ENCODE measurements at regions not wholly inside any gene's neighbourhood (a gene's known extent, or its start where the extent isn't known, plus 50 kb on each side); places are given as distances from the start of the nearest gene placed in this dataset.

GRCh38 chrX:63993936-63994335, 208.9 kb upstream of the ARHGEF9 start:
- no peak for DNase-seq (ENCODE audit: low read depth)

- DNase-seq (ENCODE audit: low read depth) = no peak
Observed at GRCh38 chrX:63985906-63986305, 200.9 kb upstream of the ARHGEF9 start.

- no peak for DNase-seq (ENCODE audit: low read depth)
Observed at GRCh38 chrX:63979480-63979879, 194.5 kb upstream of the ARHGEF9 start.

DNA sequence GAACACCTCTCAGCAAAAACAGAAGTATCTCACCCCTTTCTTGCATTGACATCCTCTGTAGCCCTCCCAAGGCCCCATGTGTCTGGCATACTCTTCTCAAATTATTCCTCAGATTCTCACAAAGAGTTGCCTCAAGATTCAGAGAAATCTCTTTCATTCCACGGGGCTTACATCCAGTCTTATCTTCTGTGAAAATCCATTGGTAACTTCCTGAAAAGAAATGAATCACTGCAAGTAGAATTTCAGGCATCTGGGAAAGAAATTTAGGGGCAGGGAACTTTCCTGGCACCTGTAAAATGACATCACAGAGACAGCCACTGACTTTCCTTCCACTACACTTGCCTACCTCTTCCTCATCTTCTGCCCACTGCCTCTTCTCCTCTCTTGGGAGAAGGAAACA, 182.5 kb upstream of the ARHGEF9 start:
- DNase-seq (ENCODE audit: low read depth) = peak; percentile 0

DNA sequence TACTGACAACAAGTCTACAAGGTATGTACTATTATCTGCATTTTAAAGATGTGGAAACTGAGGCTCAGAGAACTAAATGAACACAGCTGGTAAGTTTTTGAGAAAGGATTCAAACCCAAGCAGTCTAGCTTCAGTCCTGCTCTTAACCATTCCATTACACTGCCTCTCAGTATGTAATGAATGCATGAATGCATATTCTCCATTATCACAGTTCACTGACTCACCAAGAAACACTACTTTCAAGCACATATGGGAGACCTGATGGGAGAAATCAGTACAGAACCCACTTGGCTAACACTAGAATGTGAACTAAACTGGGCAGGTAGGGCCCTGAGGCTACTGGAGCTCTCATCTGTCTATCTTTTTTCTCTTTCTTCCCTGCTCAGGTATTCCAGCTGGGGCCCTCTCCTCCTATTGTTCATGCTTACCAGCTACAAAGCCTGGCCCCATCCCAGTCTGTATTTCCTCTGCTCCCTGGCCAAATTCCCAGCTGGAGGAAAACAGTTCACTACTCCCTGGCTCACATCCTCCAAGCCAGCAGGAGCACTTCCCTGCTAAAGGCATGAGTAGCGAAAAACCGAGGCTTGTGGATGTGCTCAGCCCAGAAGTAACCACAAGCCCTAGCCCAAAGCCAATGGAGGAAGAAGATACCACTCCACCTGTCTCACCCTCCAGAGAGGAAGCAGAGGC, 178.2 kb upstream of the ARHGEF9 start:
- DNase-seq (ENCODE audit: low read depth) = no peak

- no peak for DNase-seq (ENCODE audit: low read depth)
Observed at GRCh38 chrX:63961964-63962363, 176.9 kb upstream of the ARHGEF9 start.

DNA sequence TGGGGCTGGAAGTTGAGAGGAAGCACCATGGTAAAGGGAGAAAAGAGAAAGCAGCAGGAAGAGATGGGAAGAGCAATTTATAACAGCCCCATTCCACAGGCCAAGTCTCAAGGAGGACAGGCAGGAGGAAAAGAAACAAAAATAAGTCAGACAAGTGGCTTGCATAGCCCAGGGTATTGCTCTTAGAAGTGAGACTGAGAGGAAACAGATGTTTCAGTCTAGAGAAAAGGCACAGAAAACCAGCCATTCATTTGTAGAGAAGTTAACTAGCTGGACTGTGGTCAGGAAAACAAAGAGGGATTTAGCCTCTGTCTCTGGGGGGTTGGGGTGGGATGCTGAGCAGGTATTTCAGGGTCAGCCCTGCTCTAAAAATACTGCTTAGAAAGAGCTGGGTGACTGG, 175.0 kb upstream of the ARHGEF9 start:
- no peak for DNase-seq (ENCODE audit: low read depth)

GRCh38 chrX:63958134-63958865, 173.3 kb upstream of the ARHGEF9 start:
- no peak for DNase-seq (ENCODE audit: low read depth)

DNA sequence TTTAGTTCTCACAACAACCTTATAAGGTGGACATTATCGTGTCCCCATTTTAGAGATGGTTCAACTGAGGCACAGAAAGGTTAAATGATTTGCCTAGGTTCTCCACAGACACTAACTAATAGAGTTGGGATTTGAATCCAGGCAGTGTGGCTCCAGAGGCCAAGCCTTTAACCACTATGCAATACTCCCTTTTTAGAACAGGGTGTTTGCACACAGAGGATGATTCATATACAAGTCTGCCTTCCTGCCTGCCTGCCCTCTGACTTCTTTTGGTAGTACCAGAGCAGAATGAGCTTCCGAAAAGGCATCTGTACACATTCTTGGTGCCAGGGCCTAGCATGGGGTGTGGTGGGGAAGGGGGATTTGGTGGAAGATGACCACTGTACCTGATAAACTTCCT, 150.8 kb upstream of the ARHGEF9 start:
- DNase-seq (ENCODE audit: low read depth) = no peak

DNA sequence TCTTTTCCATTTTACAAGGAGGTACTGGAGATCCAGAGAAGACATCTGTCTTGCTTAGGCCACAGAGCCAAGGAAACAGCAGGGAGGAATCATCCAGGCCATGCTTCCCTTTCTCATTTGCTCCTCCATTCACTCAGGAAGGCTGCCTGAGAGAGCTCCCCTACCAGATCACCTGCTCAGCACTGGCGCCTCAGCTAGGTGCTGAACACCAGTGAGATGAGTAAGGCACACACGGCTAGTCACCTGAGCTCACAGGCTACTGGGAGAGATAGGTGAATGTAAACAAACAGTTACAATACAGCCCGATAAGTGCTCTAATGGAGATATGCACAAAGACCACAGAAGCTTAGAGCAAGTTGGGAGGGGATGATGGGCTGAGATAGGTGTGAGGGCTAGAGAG, 149.8 kb upstream of the ARHGEF9 start:
- DNase-seq (ENCODE audit: low read depth) = no peak

DNA sequence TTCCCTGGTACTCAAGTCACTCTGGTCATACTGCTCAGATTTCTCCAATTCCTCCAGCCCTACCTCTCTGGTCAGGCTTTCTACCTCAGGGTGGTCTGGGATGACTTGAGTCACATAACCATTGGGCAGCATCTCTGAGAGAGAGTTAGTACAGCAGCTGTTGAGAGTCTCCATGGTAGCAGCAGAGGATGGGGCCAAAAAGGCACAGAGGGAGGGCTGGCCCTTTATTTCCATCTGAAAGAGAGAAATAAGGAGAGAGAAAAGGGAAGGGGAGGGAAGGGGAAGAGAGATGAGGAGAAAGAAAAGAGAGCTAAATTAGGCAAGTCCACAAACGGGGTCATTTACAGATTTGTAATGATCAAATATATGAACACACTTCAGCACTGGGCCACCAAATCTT, 149.1 kb upstream of the ARHGEF9 start:
- no peak for DNase-seq (ENCODE audit: low read depth)

DNA sequence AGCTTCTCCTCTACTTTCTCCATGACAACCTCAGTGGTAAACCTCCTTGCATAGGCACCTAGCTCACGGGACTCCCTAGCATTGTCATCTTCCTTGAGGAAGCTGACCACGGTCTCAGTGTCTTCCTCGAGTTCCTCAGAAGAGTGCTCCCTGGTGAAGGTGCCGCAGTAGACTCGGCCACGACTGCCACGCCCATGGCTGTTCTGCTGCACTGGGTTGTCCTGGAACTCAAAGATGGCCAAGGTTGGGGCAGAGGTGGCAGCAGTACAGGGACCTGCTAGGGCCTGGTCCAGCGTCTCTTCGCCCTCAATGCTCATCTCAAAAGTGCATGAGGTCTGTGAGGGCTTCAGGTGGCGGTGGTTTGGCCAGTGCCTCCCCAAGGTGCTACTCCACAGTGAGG, 147.9 kb upstream of the ARHGEF9 start:
- DNase-seq (ENCODE audit: low read depth) = no peak

GRCh38 chrX:63932006-63932405, 147.0 kb upstream of the ARHGEF9 start:
- no peak for DNase-seq (ENCODE audit: low read depth)

GRCh38 chrX:63930140-63930539, 145.1 kb upstream of the ARHGEF9 start:
- DNase-seq (ENCODE audit: low read depth) = peak; percentile 14

DNA sequence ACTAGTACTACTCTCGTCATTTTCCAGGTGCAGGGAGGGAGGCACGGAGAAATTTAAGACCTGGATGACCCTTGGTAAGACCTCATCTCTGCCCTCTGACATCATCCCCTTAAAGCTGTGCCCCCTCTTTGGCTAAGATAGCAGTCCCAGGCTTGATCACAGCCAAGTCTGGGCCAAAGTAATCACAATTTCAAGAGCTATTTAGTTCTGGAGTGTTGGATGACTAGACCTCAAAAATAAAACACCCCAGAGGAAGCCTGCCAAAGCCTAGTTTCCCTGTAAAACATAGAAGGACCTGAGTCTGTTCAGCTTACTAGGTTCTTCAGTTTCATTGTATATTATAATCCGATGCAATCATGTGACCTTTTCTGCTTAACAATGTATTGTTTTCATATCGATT, 144.6 kb upstream of the ARHGEF9 start:
- DNase-seq (ENCODE audit: low read depth) = no peak

GRCh38 chrX:63927848-63928247, 142.8 kb upstream of the ARHGEF9 start:
- DNase-seq (ENCODE audit: low read depth) = no peak

DNA sequence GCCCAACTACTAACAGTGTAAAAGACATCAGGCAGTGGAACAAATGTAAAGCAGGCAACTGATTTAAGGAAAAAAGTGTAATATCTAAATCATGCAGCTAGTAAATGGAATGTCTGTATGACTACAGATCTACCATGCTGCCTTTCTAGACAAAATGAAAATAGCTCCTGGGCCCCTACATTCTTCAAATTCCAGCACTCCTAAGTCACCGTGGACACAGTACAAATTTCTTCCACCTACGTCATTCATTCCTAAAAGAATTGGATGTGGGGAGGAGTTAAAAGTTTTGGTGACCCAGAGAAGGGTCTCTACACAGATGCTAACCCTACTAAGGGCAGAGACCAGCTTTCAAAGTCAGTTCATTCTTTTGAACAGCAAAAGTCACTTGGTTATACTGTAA, 137.2 kb upstream of the ARHGEF9 start:
- peak; percentile 78 for DNase-seq (ENCODE audit: low read depth)

DNA sequence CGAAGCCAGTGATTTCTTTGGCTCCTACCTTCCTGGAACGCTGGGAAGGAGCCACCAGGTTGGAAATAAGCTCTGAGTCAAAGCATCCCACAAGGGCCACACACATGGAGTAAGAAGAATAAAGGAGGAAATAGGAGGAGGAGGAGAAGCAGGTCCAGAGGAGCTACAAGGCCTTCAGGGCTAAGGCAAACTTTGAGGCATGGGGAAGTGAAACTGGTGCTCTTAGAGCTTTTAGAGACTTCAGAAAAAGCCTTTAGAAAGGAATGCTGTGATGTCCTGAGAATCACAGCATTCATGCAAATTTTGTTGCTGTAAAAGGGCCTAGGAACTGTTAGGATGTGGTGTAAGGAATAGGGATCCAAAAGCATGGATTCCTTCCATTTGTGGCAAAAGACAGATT, 135.9 kb upstream of the ARHGEF9 start:
- DNase-seq (ENCODE audit: low read depth) = peak; percentile 7

DNA sequence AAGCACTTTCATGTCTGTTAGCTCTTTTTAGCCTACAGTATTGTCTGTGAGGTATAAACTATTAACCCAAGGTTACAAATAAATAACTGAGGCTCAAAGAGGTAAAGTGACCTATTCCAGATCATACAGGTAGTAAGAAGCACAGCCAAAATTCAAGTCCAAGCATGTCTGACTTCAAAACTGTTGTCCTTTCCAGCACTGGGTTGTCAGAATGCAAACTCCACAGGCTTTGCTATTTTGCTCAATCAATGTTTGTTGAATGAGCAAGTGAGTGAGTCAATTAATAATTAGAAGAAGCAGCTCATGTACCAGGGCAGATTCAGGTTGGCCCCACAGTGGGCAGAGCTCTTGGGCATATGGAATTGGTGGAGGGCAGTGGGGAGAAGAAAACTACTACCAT, 134.1 kb upstream of the ARHGEF9 start:
- DNase-seq (ENCODE audit: low read depth) = no peak

GRCh38 chrX:63918611-63919010, 133.6 kb upstream of the ARHGEF9 start:
- DNase-seq (ENCODE audit: low read depth) = peak; percentile 59

- no peak for DNase-seq (ENCODE audit: low read depth)
Observed at GRCh38 chrX:63917296-63917695, 132.3 kb upstream of the ARHGEF9 start.

DNA sequence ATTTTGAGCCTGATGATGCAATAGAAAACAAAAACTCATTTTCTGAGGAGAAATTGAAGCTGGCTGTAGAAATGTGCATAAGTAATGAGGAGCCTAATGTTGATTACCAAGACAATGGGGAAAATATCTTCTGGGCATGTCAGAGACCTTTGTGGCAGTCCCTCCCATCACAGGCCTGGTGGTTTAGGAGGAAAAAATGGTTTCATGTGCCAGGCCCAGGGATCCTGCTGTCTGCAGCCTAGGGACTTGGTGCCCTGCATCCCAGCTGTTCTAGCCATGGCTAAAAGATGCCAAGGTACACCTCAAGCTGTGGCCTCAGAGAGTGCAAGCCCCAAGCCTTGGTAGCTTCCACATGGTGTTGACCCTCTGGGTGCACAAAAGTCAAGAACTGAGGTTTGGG, 128.7 kb upstream of the ARHGEF9 start:
- no peak for DNase-seq (ENCODE audit: low read depth)

- peak; percentile 74 for DNase-seq (ENCODE audit: low read depth)
Observed at GRCh38 chrX:63889001-63889400, 104.0 kb upstream of the ARHGEF9 start.

Measured in M059J (cell line).